Osteoblast (primary cell): ENCODE measurements at regions not wholly inside any gene's neighbourhood (a gene's known extent, or its start where the extent isn't known, plus 50 kb on each side); places are given as distances from the start of the nearest gene placed in this dataset.

Experiments used
- DNase-seq: peaks from one replicate; pipeline ENCODE4 v3.0.0; 2011; ENCODE audit warnings: low spot score, mixed read lengths; ENCODE audit not compliant: insufficient read length; ENCODE audit errors: missing footprints
- H2AFZ ChIP-seq: 2 replicates; pipeline ENCODE4 v1.6.0; 2011; ENCODE audit warnings: mild to moderate bottlenecking, low read length
- H3K27ac ChIP-seq: 2 replicates; pipeline ENCODE4 v1.5.1; 2011; ENCODE audit warnings: mild to moderate bottlenecking, low read depth, low read length, moderate library complexity
- H3K27me3 ChIP-seq: 2 replicates; pipeline ENCODE4 v1.6.0; 2012; ENCODE audit warnings: mild to moderate bottlenecking, control low read depth, inconsistent platforms, low read length, moderate library complexity; ENCODE audit not compliant: insufficient read depth
- H3K36me3 ChIP-seq: 2 replicates; pipeline ENCODE4 v1.5.1; 2011; ENCODE audit warnings: mild to moderate bottlenecking, low read length, control low read depth, moderate library complexity; ENCODE audit not compliant: insufficient read depth
- H3K4me1 ChIP-seq: 2 replicates; pipeline ENCODE4 v1.5.1; 2011; ENCODE audit warnings: mild to moderate bottlenecking, low read length, control low read depth, moderate library complexity; ENCODE audit not compliant: insufficient read depth
- H3K4me2 ChIP-seq: 2 replicates; pipeline ENCODE4 v1.6.0; 2011; ENCODE audit warnings: mild to moderate bottlenecking, low read length; ENCODE audit not compliant: insufficient read depth
- H3K4me3 ChIP-seq: fragments of 200-600 bp; sonication (generic); 3 replicates; pipeline ENCODE4 v1.5.1; 2012; ENCODE audit warnings: mild to moderate bottlenecking, low read length, inconsistent platforms; ENCODE audit not compliant: insufficient read depth
- H3K79me2 ChIP-seq: 2 replicates; pipeline ENCODE4 v1.6.0; 2012; ENCODE audit warnings: mild to moderate bottlenecking, low read length, control low read depth, inconsistent platforms; ENCODE audit not compliant: insufficient read depth
- H3K9me3 ChIP-seq: 2 replicates; pipeline ENCODE4 v1.5.1; 2011; ENCODE audit warnings: low read depth, low read length, control low read depth
- H4K20me1 ChIP-seq: 2 replicates; pipeline ENCODE4 v1.6.0; 2012; ENCODE audit warnings: mild to moderate bottlenecking, low read length, control low read depth; ENCODE audit not compliant: insufficient read depth
- TF ChIP-seq, protein P1 (sequence below): IDR thresholded peaks from 2 replicates; pipeline ENCODE4 v1.5.1; 2011; ENCODE audit warnings: mild to moderate bottlenecking, low read depth, low read length, moderate library complexity; ENCODE audit errors: extremely low read depth

- TF ChIP-seq, protein P1, sequence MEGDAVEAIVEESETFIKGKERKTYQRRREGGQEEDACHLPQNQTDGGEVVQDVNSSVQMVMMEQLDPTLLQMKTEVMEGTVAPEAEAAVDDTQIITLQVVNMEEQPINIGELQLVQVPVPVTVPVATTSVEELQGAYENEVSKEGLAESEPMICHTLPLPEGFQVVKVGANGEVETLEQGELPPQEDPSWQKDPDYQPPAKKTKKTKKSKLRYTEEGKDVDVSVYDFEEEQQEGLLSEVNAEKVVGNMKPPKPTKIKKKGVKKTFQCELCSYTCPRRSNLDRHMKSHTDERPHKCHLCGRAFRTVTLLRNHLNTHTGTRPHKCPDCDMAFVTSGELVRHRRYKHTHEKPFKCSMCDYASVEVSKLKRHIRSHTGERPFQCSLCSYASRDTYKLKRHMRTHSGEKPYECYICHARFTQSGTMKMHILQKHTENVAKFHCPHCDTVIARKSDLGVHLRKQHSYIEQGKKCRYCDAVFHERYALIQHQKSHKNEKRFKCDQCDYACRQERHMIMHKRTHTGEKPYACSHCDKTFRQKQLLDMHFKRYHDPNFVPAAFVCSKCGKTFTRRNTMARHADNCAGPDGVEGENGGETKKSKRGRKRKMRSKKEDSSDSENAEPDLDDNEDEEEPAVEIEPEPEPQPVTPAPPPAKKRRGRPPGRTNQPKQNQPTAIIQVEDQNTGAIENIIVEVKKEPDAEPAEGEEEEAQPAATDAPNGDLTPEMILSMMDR: no peak
- Histone ChIP-seq H3K27ac (no peak overlapping the region), H4K20me1 (no peaks in the 10 kb centered on the region), H3K4me2 (no peak overlapping the region), H3K79me2 (no peaks in the 10 kb centered on the region), H3K4me3 (no peak overlapping the region), H2AFZ (no peak overlapping the region), H3K4me1 (no peaks in the 10 kb centered on the region), H3K9me3 (no peaks in the 10 kb centered on the region), H3K36me3 (no peaks in the 10 kb centered on the region), H3K27me3 (peaks cover 4% of the 10 kb centered on the region)
- no peak for DNase-seq
These were observed 69.8 kb upstream of the BAIAP2L1 start for GRCh38 chr7:98470485-98471240.

DNA sequence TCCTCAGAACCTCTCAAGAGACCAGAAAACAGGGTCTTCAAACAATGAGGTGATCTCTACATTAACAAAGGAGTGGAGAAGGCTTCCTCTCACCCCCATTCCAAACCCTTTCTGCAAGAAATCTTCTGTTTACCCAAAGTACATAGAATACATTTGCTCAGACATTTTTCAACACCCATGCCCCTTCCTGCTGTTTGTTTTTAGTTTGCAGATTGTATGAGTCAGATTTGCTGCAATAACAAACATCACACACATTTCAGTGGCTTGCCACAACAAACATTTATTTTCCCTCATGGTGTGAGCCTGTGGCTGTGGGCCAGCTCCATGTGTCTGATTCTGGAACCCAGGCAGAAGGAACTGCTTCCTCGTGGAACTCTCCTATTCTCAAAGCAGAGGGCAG is 68.2 kb upstream of the BAIAP2L1 start:
- no peak overlapping the region for H2AFZ ChIP-seq
- TF ChIP-seq, protein P1: no peak

GRCh38 chr7:98467570-98468312 is 66.9 kb upstream of the BAIAP2L1 start:
- H2AFZ ChIP-seq: no peak overlapping the region
- H3K4me1 ChIP-seq: no peaks in the 10 kb centered on the region
- H3K4me3 ChIP-seq: no peak overlapping the region
- no peaks in the 10 kb centered on the region for H3K9me3 ChIP-seq
- peak; percentile 17 for DNase-seq
- no peaks in the 10 kb centered on the region for H3K36me3 ChIP-seq
- TF ChIP-seq, protein P1: no peak
- H3K27ac ChIP-seq: no peak overlapping the region
- no peaks in the 10 kb centered on the region for H4K20me1 ChIP-seq
- H3K27me3 ChIP-seq: peaks cover 7% of the 10 kb centered on the region
- H3K4me2 ChIP-seq: no peak overlapping the region
- no peaks in the 10 kb centered on the region for H3K79me2 ChIP-seq

More for the DNA sequence above, 68.2 kb upstream of the BAIAP2L1 start:
- H3K36me3 ChIP-seq: no peaks in the 10 kb centered on the region
- H3K79me2 ChIP-seq: no peaks in the 10 kb centered on the region
- no peaks in the 10 kb centered on the region for H3K4me1 ChIP-seq
- no peak for DNase-seq
- no peak overlapping the region for H3K4me2 ChIP-seq
- no peak overlapping the region for H3K4me3 ChIP-seq
- H4K20me1 ChIP-seq: no peaks in the 10 kb centered on the region
- no peak overlapping the region for H3K27ac ChIP-seq
- H3K27me3 ChIP-seq: peaks cover 7% of the 10 kb centered on the region
- no peaks in the 10 kb centered on the region for H3K9me3 ChIP-seq

- Histone ChIP-seq H3K79me2 (no peaks in the 10 kb centered on the region), H3K9me3 (no peaks in the 10 kb centered on the region), H3K27ac (no peak overlapping the region), H4K20me1 (no peaks in the 10 kb centered on the region), H3K4me3 (no peak overlapping the region), H3K4me1 (no peaks in the 10 kb centered on the region), H3K27me3 (peaks cover 4% of the 10 kb centered on the region), H3K4me2 (no peak overlapping the region), H2AFZ (no peak overlapping the region), H3K36me3 (no peaks in the 10 kb centered on the region)
- TF ChIP-seq, protein P1: no peak
- DNase-seq: no peak
These were observed 64.1 kb upstream of the BAIAP2L1 start for GRCh38 chr7:98465022-98465421.
